Peyer's patch (tissue), 4 donors: ENCODE measurements at regions not wholly inside any gene's neighbourhood (a gene's known extent, or its start where the extent isn't known, plus 50 kb on each side); places are given as distances from the start of the nearest gene placed in this dataset.

Experiments
- DNase-seq, 3 donors: peaks; one replicate each; pipeline ENCODE4 v3.0.0-alpha.2; 2017 to 2019
- H3K27ac ChIP-seq, 4 donors: fragments of 200-600 bp; sonication (generic); one replicate each; pipeline ENCODE4 v1.5.1; 2016 to 2019
- H3K27me3 ChIP-seq, 2 donors: fragments of 200-600 bp; sonication (generic); one replicate each; pipeline ENCODE4 v1.5.1; 2019
- H3K36me3 ChIP-seq, 3 donors: fragments of 200-600 bp; sonication (generic); one replicate each; pipeline ENCODE4 v1.5.1; 2016 to 2019
- H3K4me1 ChIP-seq, 4 donors: fragments of 200-600 bp; sonication (generic); one replicate each; pipeline ENCODE4 v1.5.1; 2016 to 2019
- H3K4me3 ChIP-seq, 4 donors: fragments of 200-600 bp; sonication (generic); 1 replicate in 3 of 4; 2 replicates in 1 of 4; pipeline ENCODE4 v1.5.1; 2016 to 2019; ENCODE audit warnings: mild to moderate bottlenecking in 1 of 4
- H3K9me3 ChIP-seq, 4 donors: fragments of 200-600 bp; sonication (generic); one replicate each; pipeline ENCODE4 v1.5.1; 2016 to 2019; ENCODE audit warnings: mild to moderate bottlenecking in 1 of 4
- POLR2A ChIP-seq, 2 donors: fragments of 450-650 bp; IDR thresholded peaks; one replicate each; pipeline ENCODE4 v1.5.1; 2017; ENCODE audit warnings: antibody characterized with exemption in 2 of 2, mild to moderate bottlenecking in 2 of 2, moderate library complexity in 2 of 2
- TF ChIP-seq, protein P1 (sequence below), 6 experiments: fragments of 450-650 bp in 4 of 6; fragments of 200-600 bp in 2 of 6; sonication (generic) in 1 of 6; IDR thresholded peaks; one replicate each; pipeline ENCODE4 v1.5.1; 2017 to 2019; ENCODE audit warnings: antibody characterized with exemption in 6 of 6, mild to moderate bottlenecking in 3 of 6, moderate library complexity in 1 of 6

- Histone ChIP-seq H3K4me3 (no peak overlapping the region), H3K9me3 (no peaks in the 10 kb centered on the region), H3K27me3 (no peaks in the 10 kb centered on the region), H3K4me1 (no peaks in the 10 kb centered on the region), H3K36me3 (no peaks in the 10 kb centered on the region), H3K27ac (no peak overlapping the region)
- TF ChIP-seq, protein P1, sequence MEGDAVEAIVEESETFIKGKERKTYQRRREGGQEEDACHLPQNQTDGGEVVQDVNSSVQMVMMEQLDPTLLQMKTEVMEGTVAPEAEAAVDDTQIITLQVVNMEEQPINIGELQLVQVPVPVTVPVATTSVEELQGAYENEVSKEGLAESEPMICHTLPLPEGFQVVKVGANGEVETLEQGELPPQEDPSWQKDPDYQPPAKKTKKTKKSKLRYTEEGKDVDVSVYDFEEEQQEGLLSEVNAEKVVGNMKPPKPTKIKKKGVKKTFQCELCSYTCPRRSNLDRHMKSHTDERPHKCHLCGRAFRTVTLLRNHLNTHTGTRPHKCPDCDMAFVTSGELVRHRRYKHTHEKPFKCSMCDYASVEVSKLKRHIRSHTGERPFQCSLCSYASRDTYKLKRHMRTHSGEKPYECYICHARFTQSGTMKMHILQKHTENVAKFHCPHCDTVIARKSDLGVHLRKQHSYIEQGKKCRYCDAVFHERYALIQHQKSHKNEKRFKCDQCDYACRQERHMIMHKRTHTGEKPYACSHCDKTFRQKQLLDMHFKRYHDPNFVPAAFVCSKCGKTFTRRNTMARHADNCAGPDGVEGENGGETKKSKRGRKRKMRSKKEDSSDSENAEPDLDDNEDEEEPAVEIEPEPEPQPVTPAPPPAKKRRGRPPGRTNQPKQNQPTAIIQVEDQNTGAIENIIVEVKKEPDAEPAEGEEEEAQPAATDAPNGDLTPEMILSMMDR (IDR thresholded peaks at IDR 0.05), result no peak
- TF ChIP-seq POLR2A (IDR thresholded peaks at IDR 0.05), result no peak
- no peak for DNase-seq
Observed at GRCh38 chr15:58258501-58259292, 120.5 kb downstream of the AQP9 start.

DNA sequence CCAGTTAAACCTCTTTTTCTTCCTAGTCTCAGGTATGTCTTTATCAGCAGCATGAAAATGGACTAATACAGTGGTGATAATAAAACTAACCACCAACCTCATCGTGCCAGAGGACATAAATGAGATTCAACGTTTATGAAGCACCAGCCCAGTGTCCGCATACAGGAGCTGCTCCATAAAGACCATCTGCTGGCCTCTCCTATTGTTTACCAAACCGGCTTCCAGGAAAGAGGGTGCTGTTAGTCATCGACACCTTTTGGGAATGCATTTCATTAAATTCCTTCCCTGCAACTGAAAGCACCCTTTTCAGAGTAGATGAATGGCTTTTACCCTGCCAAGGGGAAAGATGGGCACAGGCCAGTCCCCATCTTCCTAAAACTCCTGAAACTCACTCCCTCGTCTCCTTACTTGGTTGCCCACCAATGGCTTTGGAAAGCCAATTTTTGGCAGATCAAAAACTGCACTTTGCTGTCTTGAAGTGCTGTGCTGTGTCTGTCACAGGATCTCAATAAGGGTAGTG lies 122.1 kb downstream of the AQP9 start:
- no peaks in the 10 kb centered on the region for H3K4me1 ChIP-seq
- no peaks in the 10 kb centered on the region for H3K9me3 ChIP-seq
- no peaks in the 10 kb centered on the region for H3K36me3 ChIP-seq
- TF ChIP-seq, protein P1 (IDR thresholded peaks at IDR 0.05), result no peak
- no peak for TF ChIP-seq POLR2A (IDR thresholded peaks at IDR 0.05)
- H3K27me3 ChIP-seq, result no peaks in the 10 kb centered on the region
- no peak overlapping the region for H3K4me3 ChIP-seq
- H3K27ac ChIP-seq, result no peak overlapping the region
- no peak for DNase-seq

GRCh38 chr15:58260725-58261267 lies 122.6 kb downstream of the AQP9 start:
- Histone ChIP-seq H3K4me1 (no peaks in the 10 kb centered on the region), H3K27ac (no peak overlapping the region), H3K36me3 (no peaks in the 10 kb centered on the region), H3K9me3 (no peaks in the 10 kb centered on the region), H3K4me3 (no peak overlapping the region), H3K27me3 (no peaks in the 10 kb centered on the region)
- no peak for TF ChIP-seq POLR2A (IDR thresholded peaks at IDR 0.05)
- TF ChIP-seq, protein P1 (IDR thresholded peaks at IDR 0.05), result no peak
- no peak for DNase-seq

DNA sequence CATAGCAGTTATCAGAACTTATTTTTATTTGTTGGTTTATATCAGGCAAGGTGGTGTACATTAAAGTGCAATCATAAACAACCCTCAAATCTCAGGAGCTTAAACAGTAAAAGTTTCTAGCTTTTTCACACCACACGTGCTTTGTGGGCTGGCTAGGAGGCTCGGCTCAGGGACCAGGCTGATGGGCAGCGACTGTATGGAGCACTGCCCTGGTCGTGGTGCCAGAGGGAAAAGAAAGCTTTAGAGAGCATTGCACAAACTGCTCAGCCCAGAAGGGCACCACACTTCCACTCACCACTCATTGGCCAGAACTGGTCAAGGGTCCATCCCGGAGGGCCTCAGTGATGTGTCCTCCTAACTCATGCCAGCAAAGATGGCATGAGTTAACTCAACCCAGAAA lies 123.2 kb downstream of the AQP9 start:
- Histone ChIP-seq H3K27me3 (no peaks in the 10 kb centered on the region), H3K27ac (no peak overlapping the region), H3K9me3 (no peaks in the 10 kb centered on the region), H3K36me3 (no peaks in the 10 kb centered on the region), H3K4me3 (no peak overlapping the region), H3K4me1 (no peaks in the 10 kb centered on the region)
- DNase-seq, result no peak
- TF ChIP-seq, protein P1 (IDR thresholded peaks at IDR 0.05), result no peak
- TF ChIP-seq POLR2A (IDR thresholded peaks at IDR 0.05), result no peak

- TF ChIP-seq, protein P1 (IDR thresholded peaks at IDR 0.05), result no peak
- no peak for TF ChIP-seq POLR2A (IDR thresholded peaks at IDR 0.05)
Observed at GRCh38 chr15:58264053-58264971, 126.1 kb downstream of the AQP9 start.

More at GRCh38 chr15:58264053-58264971, 126.1 kb downstream of the AQP9 start:
- Histone ChIP-seq H3K9me3 (no peaks in the 10 kb centered on the region), H3K36me3 (no peaks in the 10 kb centered on the region), H3K4me3 (no peak overlapping the region), H3K4me1 (no peaks in the 10 kb centered on the region), H3K27ac (no peak overlapping the region), H3K27me3 (no peaks in the 10 kb centered on the region)
- no peak for DNase-seq
